ENCODE measurements at regions not wholly inside any gene's neighbourhood (a gene's known extent, or its start where the extent isn't known, plus 50 kb on each side); places are given as distances from the start of the nearest gene placed in this dataset.

DNA sequence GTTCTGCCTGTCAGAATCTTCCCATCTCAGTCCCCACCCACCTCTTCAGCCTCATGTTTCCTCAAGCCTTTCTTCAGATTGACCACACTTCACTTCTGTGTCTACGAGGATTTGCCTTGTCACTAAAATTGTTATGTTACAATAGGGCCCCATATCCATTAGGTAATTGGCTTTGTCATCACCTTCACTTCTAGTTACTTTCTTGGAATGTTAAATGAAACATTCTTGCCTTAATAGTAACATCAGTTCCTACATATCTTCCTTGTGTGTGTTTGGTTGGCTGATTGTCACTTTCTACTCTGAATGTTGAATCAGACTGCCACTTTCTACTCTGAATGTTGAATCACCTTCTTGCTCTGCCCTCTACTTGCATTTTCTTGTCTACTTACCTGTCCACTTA, 599.9 kb upstream of the NXPH2 start:
- no peak overlapping the region for H3K27ac Mint-ChIP-seq

DNA sequence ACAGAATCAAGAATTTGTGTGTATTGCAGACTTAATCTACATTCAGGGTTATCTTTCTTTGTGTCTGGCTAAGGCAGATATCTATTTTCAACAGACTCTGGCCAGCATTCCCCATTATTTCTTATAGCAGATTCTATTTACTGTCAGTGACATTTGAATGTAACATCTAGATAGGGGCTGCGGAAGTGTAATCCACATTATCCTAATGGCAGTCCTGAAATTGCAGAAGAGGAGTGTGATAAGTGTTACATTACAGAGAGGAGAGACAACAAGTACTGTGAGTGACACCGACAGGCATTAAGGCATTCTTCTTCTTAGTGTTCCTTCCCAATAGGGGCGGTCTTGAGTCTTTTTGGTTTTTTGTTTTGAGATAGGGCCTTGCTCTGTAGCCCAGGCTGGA, 598.2 kb upstream of the NXPH2 start:
- Mint-ChIP-seq H3K36me3 (ENCODE audit: insufficient read depth) (no peaks in the 10 kb centered on the region), H3K4me1 (ENCODE audit: low read depth) (no peaks in the 10 kb centered on the region), H3K9me3 (ENCODE audit: low read depth) (no peaks in the 10 kb centered on the region), H3K27me3 (no peaks in the 10 kb centered on the region), H3K27ac (no peak overlapping the region), H3K4me3 (ENCODE audit: low read depth) (no peak overlapping the region)
- TF ChIP-seq, protein P1, sequence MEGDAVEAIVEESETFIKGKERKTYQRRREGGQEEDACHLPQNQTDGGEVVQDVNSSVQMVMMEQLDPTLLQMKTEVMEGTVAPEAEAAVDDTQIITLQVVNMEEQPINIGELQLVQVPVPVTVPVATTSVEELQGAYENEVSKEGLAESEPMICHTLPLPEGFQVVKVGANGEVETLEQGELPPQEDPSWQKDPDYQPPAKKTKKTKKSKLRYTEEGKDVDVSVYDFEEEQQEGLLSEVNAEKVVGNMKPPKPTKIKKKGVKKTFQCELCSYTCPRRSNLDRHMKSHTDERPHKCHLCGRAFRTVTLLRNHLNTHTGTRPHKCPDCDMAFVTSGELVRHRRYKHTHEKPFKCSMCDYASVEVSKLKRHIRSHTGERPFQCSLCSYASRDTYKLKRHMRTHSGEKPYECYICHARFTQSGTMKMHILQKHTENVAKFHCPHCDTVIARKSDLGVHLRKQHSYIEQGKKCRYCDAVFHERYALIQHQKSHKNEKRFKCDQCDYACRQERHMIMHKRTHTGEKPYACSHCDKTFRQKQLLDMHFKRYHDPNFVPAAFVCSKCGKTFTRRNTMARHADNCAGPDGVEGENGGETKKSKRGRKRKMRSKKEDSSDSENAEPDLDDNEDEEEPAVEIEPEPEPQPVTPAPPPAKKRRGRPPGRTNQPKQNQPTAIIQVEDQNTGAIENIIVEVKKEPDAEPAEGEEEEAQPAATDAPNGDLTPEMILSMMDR (IDR thresholded peaks at IDR 0.05; ENCODE audit: unreplicated experiment), result no peak
- no peak for DNase-seq (ENCODE audit: low spot score, unreplicated experiment)

More for the DNA sequence above, 599.9 kb upstream of the NXPH2 start:
- no peak for DNase-seq (ENCODE audit: low spot score, unreplicated experiment)
- Mint-ChIP-seq H3K4me1 (ENCODE audit: low read depth) (no peaks in the 10 kb centered on the region), H3K36me3 (ENCODE audit: insufficient read depth) (no peaks in the 10 kb centered on the region), H3K9me3 (ENCODE audit: low read depth) (no peaks in the 10 kb centered on the region), H3K4me3 (ENCODE audit: low read depth) (no peak overlapping the region), H3K27me3 (no peaks in the 10 kb centered on the region)
- TF ChIP-seq, protein P1 (IDR thresholded peaks at IDR 0.05; ENCODE audit: unreplicated experiment), result no peak

DNA sequence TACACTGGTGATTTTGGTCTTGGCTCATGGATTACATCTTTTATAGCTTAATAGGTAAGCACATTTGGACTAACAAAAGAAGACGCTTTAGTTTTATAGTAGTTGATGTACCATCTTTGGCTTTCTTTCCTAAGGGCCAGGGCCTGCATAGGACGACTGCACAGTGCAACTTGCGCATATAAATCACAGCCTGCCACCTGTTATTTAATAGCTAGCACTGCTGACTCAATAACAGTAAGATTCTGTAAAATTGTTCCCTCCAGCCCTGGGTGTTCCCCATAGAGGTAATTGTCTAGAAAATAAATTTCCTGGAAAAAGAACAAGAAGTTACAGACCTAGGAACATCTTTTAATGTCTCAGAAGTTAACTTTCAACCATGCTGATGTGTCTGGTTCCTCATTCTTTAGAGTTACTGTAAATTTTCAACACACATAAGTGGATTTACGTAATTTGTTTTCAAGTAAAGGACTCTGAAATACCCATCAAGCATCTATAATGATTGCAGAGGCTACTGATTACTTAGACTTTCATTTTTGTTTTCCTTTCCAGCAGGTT, 594.2 kb upstream of the NXPH2 start:
- Mint-ChIP-seq H3K4me1 (ENCODE audit: low read depth) (no peaks in the 10 kb centered on the region), H3K27ac (no peak overlapping the region), H3K27me3 (peaks cover 2% of the 10 kb centered on the region)

DNA sequence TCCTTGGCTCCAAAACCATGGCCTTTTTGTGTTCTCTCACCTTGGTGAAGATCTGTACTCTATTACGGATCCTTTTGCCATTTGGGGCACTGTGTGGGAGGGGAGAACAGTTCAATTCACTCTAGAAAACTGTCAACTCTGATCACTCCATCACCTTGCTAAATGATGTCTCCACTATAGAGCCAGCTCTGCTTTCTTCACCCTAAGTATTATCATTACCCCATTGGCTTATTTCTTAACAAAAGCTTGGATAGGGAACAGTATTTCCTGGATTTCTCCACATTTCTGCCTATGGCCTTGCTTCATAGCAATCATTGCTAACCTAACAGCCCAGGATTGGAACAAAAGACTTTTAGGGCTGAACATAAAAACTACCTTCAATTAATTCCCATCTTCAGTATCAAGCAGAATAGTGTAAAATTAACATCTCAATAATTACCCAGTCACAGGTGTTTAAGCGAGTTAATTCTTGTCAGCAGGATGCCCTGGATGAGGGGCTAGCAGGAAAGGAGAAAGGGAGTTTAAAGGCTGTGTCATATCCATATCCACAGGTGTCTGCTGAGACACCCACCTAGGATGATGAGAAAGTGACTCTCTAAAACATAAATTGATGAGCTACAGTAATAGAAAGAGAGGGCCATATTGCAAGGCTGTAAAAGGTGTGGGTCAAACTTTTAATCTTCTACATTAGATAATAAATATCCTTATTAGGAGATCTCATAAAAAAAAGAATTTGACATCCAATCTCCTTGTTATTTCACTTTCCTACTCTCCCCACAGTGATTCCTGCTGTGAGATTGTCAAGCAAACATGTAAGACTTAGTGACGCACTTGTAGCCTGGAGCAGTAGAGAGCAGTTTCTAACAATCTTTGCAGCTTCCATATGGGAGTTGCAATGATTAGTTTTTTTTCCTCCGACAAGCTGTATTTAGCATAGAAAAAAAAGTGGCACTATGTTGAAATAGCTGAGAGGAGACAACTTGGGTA, 589.5 kb upstream of the NXPH2 start:
- Mint-ChIP-seq H3K9me3 (ENCODE audit: low read depth) (no peaks in the 10 kb centered on the region), H3K36me3 (ENCODE audit: insufficient read depth) (no peaks in the 10 kb centered on the region), H3K4me3 (ENCODE audit: low read depth) (no peak overlapping the region), H3K27me3 (peaks cover 2% of the 10 kb centered on the region), H3K27ac (no peak overlapping the region), H3K4me1 (ENCODE audit: low read depth) (peaks cover 6% of the 10 kb centered on the region)
- no peak for DNase-seq (ENCODE audit: low spot score, unreplicated experiment)
- TF ChIP-seq, protein P1 (IDR thresholded peaks at IDR 0.05; ENCODE audit: unreplicated experiment), result no peak

More for the DNA sequence above, 594.2 kb upstream of the NXPH2 start:
- Mint-ChIP-seq H3K4me3 (ENCODE audit: low read depth) (no peak overlapping the region), H3K36me3 (ENCODE audit: insufficient read depth) (no peaks in the 10 kb centered on the region), H3K9me3 (ENCODE audit: low read depth) (no peaks in the 10 kb centered on the region)
- DNase-seq (ENCODE audit: low spot score, unreplicated experiment), result no peak
- TF ChIP-seq, protein P1 (IDR thresholded peaks at IDR 0.05; ENCODE audit: unreplicated experiment), result no peak

DNA sequence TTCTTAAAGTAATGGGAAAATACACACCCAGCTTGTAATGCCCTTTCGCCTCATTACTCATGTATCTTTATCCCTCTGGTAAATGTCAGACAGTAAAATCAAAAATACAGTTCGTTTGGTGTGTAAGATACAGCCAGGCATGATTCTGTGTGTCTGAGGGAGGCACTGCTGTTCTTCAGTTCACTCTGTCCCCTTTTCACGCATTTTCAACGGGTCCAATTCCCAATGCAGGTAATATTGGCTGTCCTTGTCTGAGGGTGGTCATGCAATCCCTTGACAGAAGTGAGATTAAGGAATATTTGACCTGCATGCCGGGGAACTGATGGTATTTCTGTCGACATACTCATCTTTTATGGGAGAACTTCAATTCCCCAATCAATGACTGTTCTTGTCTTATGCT, 587.2 kb upstream of the NXPH2 start:
- TF ChIP-seq, protein P1 (IDR thresholded peaks at IDR 0.05; ENCODE audit: unreplicated experiment), result no peak
- no peaks in the 10 kb centered on the region for H3K9me3 Mint-ChIP-seq (ENCODE audit: low read depth)
- peaks cover 5% of the 10 kb centered on the region for H3K27me3 Mint-ChIP-seq
- H3K27ac Mint-ChIP-seq, result no peak overlapping the region
- no peak for DNase-seq (ENCODE audit: low spot score, unreplicated experiment)
- no peaks in the 10 kb centered on the region for H3K36me3 Mint-ChIP-seq (ENCODE audit: insufficient read depth)
- H3K4me3 Mint-ChIP-seq (ENCODE audit: low read depth), result no peak overlapping the region
- H3K4me1 Mint-ChIP-seq (ENCODE audit: low read depth), result peaks cover 6% of the 10 kb centered on the region
